HTR-8/SVneo (cell line): ENCODE measurements at regions not wholly inside any gene's neighbourhood (a gene's known extent, or its start where the extent isn't known, plus 50 kb on each side); places are given as distances from the start of the nearest gene placed in this dataset.

Experiments
- DNase-seq: peaks from one replicate; pipeline ENCODE4 v3.0.0; 2011; ENCODE audit warnings: low spot score, mixed read lengths; ENCODE audit not compliant: insufficient read length
- FAIRE-seq: peaks from 2 replicates; lab custom pipeline; 2011; peaks lifted over from hg19 to GRCh38; lab: Jason Lieb, UNC

GRCh38 chr16:48910214-48910613 lies 300.2 kb upstream of the N4BP1 start:
- DNase-seq (no peak), FAIRE-seq (no peak)

DNA sequence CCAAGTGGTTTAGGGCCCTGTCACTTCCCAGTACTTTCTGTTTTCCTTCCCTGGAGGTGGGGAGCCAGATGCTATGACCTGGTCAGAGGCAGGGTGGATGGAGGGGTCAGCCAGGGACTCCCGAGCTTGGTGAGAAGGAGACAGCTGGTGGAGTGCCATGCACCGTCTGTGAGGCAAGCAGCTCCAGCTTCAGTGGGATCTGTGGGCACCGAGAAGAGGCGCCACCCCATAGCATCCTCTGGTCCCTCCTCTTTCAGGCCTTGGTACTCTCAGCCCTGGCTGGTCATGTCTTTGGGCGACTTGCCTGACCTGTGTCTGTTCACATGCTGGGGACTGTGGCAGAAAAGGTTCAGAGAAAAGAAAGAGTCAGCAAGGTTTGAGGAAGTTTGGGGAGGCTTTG lies 299.3 kb upstream of the N4BP1 start:
- DNase-seq (no peak), FAIRE-seq (no peak)

DNA sequence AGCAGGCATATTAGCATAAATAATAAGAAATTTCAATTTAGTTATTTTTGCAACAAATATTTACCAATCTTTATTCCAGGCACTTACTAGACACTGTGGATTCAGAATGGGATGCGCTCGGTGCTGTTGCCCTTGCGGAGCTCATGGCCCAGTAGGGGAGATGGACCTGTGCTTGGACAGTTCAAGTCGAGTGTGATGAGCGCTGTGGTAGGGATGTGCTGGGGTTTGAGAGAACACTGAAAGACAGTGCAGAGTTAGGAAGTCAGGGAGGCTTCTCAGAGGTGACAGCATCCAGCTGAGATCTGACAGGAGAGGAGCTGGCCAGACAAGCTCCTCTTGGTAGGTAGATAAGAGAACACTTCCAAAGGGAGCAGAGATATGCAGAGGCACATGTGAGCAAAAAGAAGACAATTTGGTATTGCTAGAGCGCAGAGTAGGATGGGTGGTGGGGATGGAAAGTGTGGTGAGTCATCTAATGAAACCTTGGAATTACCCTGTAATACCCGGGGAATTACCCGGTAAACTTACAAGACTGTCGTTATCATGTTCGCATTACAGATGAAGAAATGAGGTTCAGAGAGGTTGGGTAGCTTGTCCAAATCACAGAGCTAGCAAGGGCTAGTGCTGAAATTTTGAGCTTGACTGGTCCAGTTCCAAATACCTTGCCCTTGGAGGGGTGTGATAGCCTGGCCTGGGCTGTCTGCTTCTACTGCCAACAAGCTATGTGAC lies 298.1 kb upstream of the N4BP1 start:
- FAIRE-seq (no peak), DNase-seq (no peak)

DNA sequence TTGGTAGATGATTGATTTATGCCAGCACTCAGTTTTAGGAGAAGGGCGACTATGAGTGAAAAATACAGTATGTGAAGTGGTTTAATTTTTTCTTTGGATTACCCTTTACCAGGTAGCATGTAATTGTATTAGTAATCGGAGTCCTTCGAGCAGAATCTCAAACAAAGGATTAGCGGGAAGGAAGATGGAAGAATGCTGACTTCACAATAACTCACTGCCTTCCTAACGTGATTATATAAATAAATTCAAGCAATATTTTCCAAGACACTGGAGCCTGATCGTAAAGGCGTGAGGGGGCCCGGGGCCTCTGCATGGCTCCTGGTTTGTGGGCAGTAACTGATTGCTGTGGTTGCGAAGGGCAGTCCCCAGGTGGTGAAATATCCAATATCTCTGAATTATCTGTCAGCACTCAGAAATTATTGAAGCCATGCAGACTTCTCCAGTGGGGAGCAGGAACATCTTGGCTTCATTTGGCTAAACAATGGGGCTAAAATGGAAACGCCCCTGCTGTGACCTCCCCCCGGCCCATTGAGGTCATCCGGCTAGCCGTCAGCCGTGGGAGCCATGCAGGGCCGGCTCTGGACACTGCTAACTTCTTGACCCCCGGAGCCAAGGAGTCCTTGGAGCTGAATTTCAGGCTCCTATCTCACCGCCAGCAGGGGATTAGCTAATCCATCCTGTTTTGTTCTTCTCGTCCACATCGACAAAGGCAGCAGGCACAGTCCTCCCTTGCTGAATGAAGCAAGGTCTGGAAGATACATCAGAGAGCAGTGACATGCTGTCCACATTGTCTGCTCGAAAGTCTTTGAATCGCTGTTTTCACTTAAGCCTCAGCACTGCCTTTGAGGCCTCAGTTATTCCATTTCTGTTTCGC lies 295.9 kb upstream of the N4BP1 start:
- FAIRE-seq (no peak), DNase-seq (no peak)

DNA sequence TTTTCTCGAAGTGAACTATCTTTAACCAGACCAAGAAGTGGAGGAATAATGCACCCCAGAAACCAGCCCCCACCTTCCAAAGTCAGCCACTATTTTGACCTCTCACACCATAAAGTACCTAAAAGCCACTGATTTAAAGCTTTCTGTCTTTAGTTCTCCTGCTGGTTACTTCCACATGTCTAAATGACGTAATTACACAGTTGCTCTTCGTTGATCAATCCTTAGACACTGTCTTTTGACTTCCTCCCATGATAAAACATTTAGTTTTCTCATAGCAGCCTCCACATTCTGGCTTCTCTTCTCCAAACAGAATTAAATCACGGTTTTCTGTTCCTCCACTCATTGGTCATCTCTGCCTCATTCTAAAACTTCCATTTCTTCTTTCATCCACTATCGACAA lies 294.4 kb upstream of the N4BP1 start:
- no peak for DNase-seq
- no peak for FAIRE-seq

GRCh38 chr16:48903039-48903438 lies 293.1 kb upstream of the N4BP1 start:
- DNase-seq (no peak), FAIRE-seq (no peak)

DNA sequence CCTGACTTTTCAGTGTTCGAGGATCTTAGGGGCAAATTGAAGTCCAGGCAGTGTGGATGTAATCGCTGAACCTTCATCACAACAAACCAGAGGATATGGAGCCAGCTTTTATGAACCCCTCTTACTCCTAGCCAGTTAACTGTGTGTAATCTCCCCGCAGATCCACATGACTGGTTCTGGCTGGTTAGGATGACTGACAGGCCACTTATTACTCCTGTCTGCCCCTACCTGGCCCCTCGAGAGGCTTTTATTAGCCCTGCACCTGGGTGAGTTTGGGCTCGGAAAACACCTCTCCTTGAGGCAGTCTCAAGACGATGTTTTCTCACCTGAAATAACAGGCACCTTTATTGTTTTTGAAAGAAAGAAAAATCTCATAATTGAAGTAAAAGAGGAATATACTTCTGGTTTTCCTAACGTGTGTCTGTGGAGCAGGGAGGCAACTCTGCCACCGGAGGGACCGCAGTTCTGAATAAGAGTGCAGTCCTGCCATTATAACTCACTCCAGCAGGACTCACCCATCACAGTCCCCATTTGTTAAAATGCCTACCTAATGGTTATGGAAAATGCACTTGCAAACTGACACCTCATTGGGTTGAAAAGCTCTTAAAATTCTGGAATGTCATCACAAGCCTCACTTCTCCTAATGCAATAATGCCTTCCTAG lies 291.9 kb upstream of the N4BP1 start:
- DNase-seq (peak; percentile 38), FAIRE-seq (no peak)

DNA sequence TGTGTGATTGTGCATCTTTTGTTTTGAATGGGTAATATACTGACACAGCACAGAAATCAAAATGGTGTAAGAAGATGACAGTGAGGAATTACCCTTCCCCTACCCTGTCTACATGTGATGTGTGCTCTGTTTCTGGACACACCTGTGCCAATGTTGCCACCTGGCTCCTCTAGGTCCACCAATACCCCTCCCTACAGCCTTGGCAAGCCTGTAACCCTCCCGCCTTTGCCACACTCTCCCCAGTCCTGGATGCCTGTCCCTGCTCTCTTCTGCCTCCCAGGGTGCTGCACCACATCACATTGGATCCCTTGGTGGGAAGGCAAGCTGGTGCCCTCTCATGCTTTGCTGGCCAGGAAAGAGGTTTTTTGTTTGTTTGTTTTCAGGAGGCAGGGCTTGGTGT lies 289.5 kb upstream of the N4BP1 start:
- FAIRE-seq = no peak
- DNase-seq = no peak

GRCh38 chr16:48897698-48898205 lies 287.8 kb upstream of the N4BP1 start:
- DNase-seq = no peak
- no peak for FAIRE-seq

DNA sequence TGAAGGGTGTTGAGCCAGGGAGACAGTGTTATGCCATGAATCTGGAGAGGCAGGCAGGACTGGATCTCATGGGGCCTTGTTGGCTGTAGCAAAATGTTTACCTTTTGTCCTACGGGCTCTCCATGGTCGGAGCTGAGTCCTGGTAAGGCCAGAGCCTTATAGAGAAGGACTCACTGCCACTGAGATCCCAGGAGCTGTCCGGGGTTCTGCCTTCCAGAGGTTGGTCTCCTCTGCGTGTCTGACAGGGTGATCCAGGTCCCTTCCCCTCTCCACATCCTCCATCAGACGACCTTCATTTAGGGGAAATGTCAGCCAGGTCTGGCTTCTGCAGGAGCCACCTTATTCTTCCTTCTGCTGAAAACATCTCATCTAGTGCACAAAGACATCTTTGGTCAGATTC lies 285.2 kb upstream of the N4BP1 start:
- DNase-seq = no peak
- no peak for FAIRE-seq

GRCh38 chr16:48892893-48893292 lies 282.9 kb upstream of the N4BP1 start:
- FAIRE-seq = no peak
- no peak for DNase-seq

- DNase-seq (no peak), FAIRE-seq (no peak)
Measured at GRCh38 chr16:48887646-48888210, 277.7 kb upstream of the N4BP1 start.

DNA sequence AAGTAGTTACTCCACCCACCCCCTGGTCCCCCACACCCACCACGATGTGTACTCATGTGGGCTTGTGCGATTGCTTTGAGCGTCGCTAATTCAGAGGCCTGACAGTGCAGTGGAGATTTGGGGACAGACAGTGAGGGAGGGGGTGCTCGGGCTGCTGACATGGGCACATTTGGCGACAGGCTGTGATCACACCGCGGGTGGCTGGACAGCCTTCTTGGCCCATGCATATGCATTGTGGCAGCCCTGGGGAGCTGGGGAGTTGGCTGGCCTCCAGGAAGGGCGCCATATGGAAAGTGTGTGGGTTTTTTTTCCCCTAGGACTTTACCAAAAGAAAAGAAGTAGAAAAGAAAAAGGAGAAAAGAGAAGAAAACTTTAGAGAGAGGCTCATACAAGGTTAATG lies 275.5 kb upstream of the N4BP1 start:
- DNase-seq (no peak), FAIRE-seq (no peak)

GRCh38 chr16:48881272-48881671 lies 271.3 kb upstream of the N4BP1 start:
- FAIRE-seq (no peak), DNase-seq (no peak)

DNA sequence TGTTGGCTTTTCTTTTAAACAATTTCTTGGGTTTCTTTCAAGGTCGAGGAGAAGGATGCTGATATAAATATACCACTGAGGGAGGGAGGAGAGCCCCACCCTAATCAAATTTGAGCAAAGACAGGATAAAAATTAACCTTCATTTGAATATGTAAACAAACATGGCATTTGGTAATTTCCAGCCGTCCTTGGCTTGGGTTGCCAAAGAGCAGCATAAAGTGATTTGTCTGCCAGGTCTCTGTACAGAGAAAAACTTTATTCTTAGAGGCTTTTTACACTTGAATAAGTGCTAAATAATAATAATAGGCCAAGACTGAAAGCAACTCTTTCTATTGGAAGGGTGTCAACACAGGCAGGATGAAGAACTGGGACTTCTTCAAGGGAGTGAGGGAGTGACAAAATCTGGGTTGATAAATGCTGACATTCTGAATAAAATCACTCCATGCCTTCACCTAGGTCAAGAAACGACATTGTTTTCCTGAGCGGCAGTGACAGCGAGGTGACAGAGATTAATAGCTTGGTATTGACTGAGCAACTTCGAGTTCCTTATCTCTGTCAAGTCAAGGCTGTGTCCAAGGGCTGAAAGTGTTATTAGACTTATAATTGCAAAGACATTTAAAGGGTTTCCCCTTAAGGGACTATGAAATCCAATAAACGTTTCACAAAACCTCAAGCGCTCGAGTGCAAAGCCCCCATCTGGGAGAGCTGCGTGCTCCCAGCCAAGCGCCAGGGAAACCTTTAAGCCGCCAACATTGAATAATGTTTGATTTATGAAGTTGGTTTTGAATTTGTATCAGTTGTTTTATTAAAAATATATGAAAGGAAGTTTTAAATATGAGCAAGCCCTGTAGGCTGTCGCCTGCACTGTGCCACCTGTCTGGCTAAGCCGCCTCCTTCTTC lies 269.5 kb upstream of the N4BP1 start:
- DNase-seq (no peak), FAIRE-seq (no peak)

DNA sequence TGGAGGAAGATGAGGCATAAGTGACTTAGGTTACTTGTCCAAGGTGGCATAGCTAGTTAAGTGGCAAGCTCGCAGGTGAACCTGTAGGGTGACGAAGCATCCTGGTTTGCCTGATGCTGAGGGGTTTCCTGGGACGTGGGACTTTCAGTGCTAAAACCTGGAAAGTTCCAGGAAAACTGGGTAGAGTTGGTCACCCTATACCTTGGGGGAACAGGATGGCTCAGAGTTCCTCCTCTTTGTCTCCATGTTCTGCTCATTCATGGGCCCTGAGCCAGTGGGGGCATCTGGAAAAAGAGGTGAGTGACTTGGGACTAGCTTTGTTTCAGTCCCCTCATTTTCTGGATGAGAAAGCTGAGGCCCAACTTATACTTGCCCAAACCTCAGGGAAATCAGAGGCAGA lies 268.0 kb upstream of the N4BP1 start:
- FAIRE-seq (no peak), DNase-seq (no peak)

DNA sequence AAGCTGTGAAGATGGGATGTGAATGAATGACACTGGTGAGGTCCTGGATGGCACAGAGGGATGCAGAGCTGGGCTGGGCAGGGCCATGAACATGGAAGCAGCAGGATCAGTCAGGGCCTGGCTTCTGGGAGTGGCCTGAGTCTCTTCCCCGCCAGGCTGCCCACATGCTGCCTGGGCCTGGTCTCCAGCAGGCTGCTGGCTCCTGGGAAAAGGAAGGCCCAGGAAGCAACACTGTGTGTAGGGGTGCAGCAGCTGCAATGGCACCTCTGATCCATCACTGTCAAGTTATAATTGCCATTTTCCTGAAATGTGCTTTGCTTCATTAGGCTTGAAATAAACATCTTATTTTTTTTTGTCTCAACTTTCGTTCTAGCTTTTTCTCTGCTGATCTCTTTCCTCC lies 260.2 kb upstream of the N4BP1 start:
- no peak for FAIRE-seq
- no peak for DNase-seq

DNA sequence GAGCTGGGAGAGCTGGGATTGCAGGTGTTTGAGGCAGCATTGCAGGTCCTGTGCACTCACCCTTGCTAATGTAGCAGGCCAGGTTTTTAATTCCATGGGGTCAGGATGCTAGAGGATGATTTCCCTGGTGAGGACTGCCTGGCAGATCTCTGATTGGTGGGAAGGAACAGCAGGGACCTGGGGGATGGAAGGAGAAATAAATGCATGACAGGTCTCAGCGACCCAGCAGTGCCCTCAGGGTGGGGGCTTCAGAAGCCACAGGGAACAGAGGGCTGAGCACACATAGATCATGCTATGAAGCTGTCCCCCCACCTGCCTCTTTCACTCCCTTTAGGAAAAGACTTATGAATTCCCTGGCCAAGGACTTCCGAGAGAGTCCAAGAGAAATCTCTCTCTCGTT lies 255.5 kb upstream of the N4BP1 start:
- no peak for DNase-seq
- FAIRE-seq = no peak

DNA sequence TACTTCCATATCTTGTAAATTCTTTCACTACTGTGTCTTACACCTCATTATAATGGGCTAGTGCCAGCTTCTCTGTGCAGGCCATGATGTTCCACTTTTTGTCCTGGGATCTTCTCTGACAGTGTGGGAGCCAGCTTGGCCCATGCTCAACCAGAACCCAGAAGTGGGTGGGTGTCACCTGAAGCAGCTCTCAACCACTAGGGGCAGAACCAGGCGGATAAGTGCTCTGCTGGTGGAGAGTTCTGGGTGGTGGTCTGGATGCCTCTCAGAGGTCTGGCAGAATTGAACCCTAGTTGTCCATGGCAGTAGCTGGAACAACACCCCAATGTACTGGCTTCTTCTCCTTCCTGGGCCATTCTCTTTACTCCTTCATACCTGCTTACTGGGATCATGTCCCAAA lies 254.1 kb upstream of the N4BP1 start:
- FAIRE-seq = no peak
- DNase-seq = no peak

- FAIRE-seq (no peak), DNase-seq (peak; percentile 3)
Measured at GRCh38 chr16:48862087-48862532, 252.1 kb upstream of the N4BP1 start.
